ENCODE measurements at regions not wholly inside any gene's neighbourhood (a gene's known extent, or its start where the extent isn't known, plus 50 kb on each side); places are given as distances from the start of the nearest gene placed in this dataset.

DNA sequence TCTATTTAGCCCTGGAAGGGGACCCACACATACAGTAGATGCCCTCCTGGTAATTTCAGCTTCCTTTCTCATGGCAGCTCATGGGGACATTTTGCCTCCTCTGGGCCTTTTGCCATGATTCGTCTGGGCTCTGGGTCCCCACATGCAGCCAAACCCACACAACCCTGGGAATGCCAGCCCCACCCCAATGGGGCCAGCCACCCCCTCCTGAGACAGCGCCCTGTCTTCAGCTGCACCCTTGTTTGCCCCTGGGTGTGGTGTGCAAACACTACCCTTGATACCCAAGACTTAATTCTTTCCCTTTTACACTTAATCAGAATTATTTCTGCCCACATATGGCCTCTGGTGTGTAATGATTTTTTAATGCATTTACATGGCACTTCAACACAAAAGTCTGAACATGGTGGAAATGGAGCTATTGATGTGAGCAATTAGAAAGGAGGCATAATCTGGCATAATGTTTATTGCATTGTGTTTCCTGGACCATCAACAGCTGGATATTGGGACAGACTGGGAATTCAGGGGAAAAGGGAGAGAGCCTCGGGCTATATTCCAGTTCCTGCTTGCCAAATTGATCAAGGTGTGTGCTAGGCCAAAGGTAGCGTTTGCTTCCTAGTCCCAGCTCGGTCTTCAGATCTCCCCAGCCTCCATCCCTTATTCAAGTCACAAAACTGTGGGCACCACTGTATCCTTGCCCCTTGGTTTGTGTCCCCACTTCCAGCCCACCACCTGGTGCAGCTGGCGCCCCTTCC is 85.0 kb upstream of the ANO1 start:
- no peak for DNase-seq (ENCODE audit: extremely low spot score)
- ChIA-PET POLR2A (no interaction called here), CTCF (no interaction called here)
- TF ChIP-seq ARNT (IDR thresholded peaks at IDR 0.05) = no peak
- TF ChIP-seq ELF4 (IDR thresholded peaks at IDR 0.05) = no peak
- TF ChIP-seq, protein P1, sequence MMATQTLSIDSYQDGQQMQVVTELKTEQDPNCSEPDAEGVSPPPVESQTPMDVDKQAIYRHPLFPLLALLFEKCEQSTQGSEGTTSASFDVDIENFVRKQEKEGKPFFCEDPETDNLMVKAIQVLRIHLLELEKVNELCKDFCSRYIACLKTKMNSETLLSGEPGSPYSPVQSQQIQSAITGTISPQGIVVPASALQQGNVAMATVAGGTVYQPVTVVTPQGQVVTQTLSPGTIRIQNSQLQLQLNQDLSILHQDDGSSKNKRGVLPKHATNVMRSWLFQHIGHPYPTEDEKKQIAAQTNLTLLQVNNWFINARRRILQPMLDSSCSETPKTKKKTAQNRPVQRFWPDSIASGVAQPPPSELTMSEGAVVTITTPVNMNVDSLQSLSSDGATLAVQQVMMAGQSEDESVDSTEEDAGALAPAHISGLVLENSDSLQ (IDR thresholded peaks at IDR 0.05) = no peak
- TF ChIP-seq ZNF384 (IDR thresholded peaks at IDR 0.05) = no peak
- TF ChIP-seq FOXK2 (IDR thresholded peaks at IDR 0.05) = no peak
- TF ChIP-seq FOXM1 (IDR thresholded peaks at IDR 0.05; ENCODE audit: borderline replicate concordance) = no peak
- no peak for TF ChIP-seq HDGF (IDR thresholded peaks at IDR 0.05; ENCODE audit: borderline replicate concordance)
- no peak for TF ChIP-seq L3MBTL2 (conservative IDR thresholded peaks at IDR 0.05)
- TF ChIP-seq FOXA1 (IDR thresholded peaks at IDR 0.05) = no peak
- TF ChIP-seq SP1 (IDR thresholded peaks at IDR 0.05) = no peak
- no peak for TF ChIP-seq CTBP1 (IDR thresholded peaks at IDR 0.05; ENCODE audit: borderline replicate concordance)
- TF ChIP-seq NFRKB (IDR thresholded peaks at IDR 0.05) = no peak
- TF ChIP-seq LEF1 (IDR thresholded peaks at IDR 0.05; ENCODE audit: borderline replicate concordance) = no peak
- TF ChIP-seq SUZ12 (IDR thresholded peaks at IDR 0.05) = no peak
- TF ChIP-seq TARDBP (IDR thresholded peaks at IDR 0.05) = no peak
- TF ChIP-seq BHLHE40 (IDR thresholded peaks at IDR 0.05; ENCODE audit: borderline replicate concordance) = no peak

GRCh38 chr11:69994810-69995209 is 83.3 kb upstream of the ANO1 start:
- ChIA-PET CTCF (no interaction called here), POLR2A (no interaction called here)
- TF ChIP-seq L3MBTL2 (conservative IDR thresholded peaks at IDR 0.05) (no peak), FOXA1 (IDR thresholded peaks at IDR 0.05) (no peak), TARDBP (IDR thresholded peaks at IDR 0.05) (no peak), BHLHE40 (IDR thresholded peaks at IDR 0.05; ENCODE audit: borderline replicate concordance) (no peak), NFRKB (IDR thresholded peaks at IDR 0.05) (no peak), HDGF (IDR thresholded peaks at IDR 0.05; ENCODE audit: borderline replicate concordance) (no peak), LEF1 (IDR thresholded peaks at IDR 0.05; ENCODE audit: borderline replicate concordance) (no peak), ELF4 (IDR thresholded peaks at IDR 0.05) (no peak), FOXM1 (IDR thresholded peaks at IDR 0.05; ENCODE audit: borderline replicate concordance) (no peak), SUZ12 (IDR thresholded peaks at IDR 0.05) (no peak), ZNF384 (IDR thresholded peaks at IDR 0.05) (no peak), FOXK2 (IDR thresholded peaks at IDR 0.05) (no peak), CTBP1 (IDR thresholded peaks at IDR 0.05; ENCODE audit: borderline replicate concordance) (no peak), ARNT (IDR thresholded peaks at IDR 0.05) (no peak), SP1 (IDR thresholded peaks at IDR 0.05) (no peak)
- TF ChIP-seq, protein P1 (IDR thresholded peaks at IDR 0.05) = no peak
- no peak for DNase-seq (ENCODE audit: extremely low spot score)

DNA sequence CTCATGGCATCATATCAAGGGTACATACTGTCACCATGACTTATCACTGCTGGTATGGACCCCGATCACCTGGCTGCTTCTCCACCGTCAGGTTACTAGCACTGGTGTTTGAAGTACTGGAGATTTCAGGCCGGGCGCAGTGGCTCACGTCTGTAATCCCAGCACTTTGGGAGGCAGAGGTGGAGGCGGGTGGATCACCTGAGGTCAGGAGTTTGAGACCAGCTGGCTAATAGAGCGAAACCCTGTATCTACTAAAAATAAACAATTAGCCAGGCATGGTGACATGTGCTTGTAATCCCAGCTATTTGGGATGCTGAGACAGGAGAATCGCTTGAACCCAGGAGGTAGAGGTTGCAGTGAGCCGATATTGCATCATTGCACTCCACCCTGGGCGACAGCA is 82.4 kb upstream of the ANO1 start:
- POLR2A ChIA-PET = no interaction called here
- CTCF ChIA-PET = no interaction called here
- TF ChIP-seq HDGF (IDR thresholded peaks at IDR 0.05; ENCODE audit: borderline replicate concordance) (no peak), ARNT (IDR thresholded peaks at IDR 0.05) (no peak), FOXK2 (IDR thresholded peaks at IDR 0.05) (no peak), L3MBTL2 (conservative IDR thresholded peaks at IDR 0.05) (no peak), FOXM1 (IDR thresholded peaks at IDR 0.05; ENCODE audit: borderline replicate concordance) (no peak), ELF4 (IDR thresholded peaks at IDR 0.05) (no peak)
- TF ChIP-seq, protein P1 (IDR thresholded peaks at IDR 0.05) = no peak
- no peak for DNase-seq (ENCODE audit: extremely low spot score)

GRCh38 chr11:69996451-69996850 is 81.7 kb upstream of the ANO1 start:
- TF ChIP-seq L3MBTL2 (conservative IDR thresholded peaks at IDR 0.05) = no peak
- TF ChIP-seq LEF1 (IDR thresholded peaks at IDR 0.05; ENCODE audit: borderline replicate concordance) = no peak
- TF ChIP-seq NFRKB (IDR thresholded peaks at IDR 0.05) = no peak
- TF ChIP-seq TARDBP (IDR thresholded peaks at IDR 0.05) = no peak
- no peak for TF ChIP-seq BHLHE40 (IDR thresholded peaks at IDR 0.05; ENCODE audit: borderline replicate concordance)
- no peak for TF ChIP-seq SP1 (IDR thresholded peaks at IDR 0.05)
- no peak for TF ChIP-seq FOXA1 (IDR thresholded peaks at IDR 0.05)
- TF ChIP-seq CTBP1 (IDR thresholded peaks at IDR 0.05; ENCODE audit: borderline replicate concordance) = no peak
- TF ChIP-seq FOXK2 (IDR thresholded peaks at IDR 0.05) = no peak
- no peak for TF ChIP-seq HDGF (IDR thresholded peaks at IDR 0.05; ENCODE audit: borderline replicate concordance)
- TF ChIP-seq, protein P1 (IDR thresholded peaks at IDR 0.05) = no peak
- TF ChIP-seq ZNF384 (IDR thresholded peaks at IDR 0.05) = no peak
- no peak for TF ChIP-seq ELF4 (IDR thresholded peaks at IDR 0.05)
- TF ChIP-seq ARNT (IDR thresholded peaks at IDR 0.05) = no peak
- no peak for TF ChIP-seq SUZ12 (IDR thresholded peaks at IDR 0.05)
- TF ChIP-seq FOXM1 (IDR thresholded peaks at IDR 0.05; ENCODE audit: borderline replicate concordance) = no peak
- POLR2A ChIA-PET = no interaction called here
- no peak for DNase-seq (ENCODE audit: extremely low spot score)
- CTCF ChIA-PET = no interaction called here

DNA sequence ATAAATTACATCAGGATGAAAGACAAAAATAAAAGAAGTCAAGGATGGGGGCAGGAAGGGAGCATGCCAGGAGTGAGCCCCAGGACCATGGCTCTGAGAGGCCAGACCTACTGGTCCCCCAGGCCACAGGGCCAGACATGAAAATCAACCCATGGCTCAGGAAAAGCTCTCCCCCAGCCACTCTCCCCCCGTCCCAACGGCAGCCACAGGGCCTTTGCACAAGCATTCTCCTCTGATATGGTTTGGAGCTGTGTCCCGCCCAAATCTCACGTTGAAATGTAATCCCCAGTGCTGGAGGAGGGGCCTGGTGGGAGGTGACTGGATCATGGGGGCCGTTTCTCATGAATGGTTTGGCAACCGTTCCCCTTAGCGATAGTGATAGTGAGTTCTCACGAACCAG is 80.8 kb upstream of the ANO1 start:
- TF ChIP-seq ELF4 (IDR thresholded peaks at IDR 0.05) (no peak), SP1 (IDR thresholded peaks at IDR 0.05) (no peak), FOXA1 (IDR thresholded peaks at IDR 0.05) (no peak), TARDBP (IDR thresholded peaks at IDR 0.05) (no peak), LEF1 (IDR thresholded peaks at IDR 0.05; ENCODE audit: borderline replicate concordance) (no peak), FOXK2 (IDR thresholded peaks at IDR 0.05) (no peak), HDGF (IDR thresholded peaks at IDR 0.05; ENCODE audit: borderline replicate concordance) (no peak), ARNT (IDR thresholded peaks at IDR 0.05) (no peak), CTBP1 (IDR thresholded peaks at IDR 0.05; ENCODE audit: borderline replicate concordance) (no peak), NFRKB (IDR thresholded peaks at IDR 0.05) (no peak), FOXM1 (IDR thresholded peaks at IDR 0.05; ENCODE audit: borderline replicate concordance) (no peak), SUZ12 (IDR thresholded peaks at IDR 0.05) (no peak), L3MBTL2 (conservative IDR thresholded peaks at IDR 0.05) (no peak), ZNF384 (IDR thresholded peaks at IDR 0.05) (no peak), BHLHE40 (IDR thresholded peaks at IDR 0.05; ENCODE audit: borderline replicate concordance) (no peak)
- TF ChIP-seq, protein P1 (IDR thresholded peaks at IDR 0.05) = no peak
- DNase-seq (ENCODE audit: extremely low spot score) = no peak
- CTCF ChIA-PET = no interaction called here
- POLR2A ChIA-PET = no interaction called here
